DMS153 treated with DMSO at 0.1 percent for 48 hours (cell line): ENCODE measurements at regions not wholly inside any gene's neighbourhood (a gene's known extent, or its start where the extent isn't known, plus 50 kb on each side); places are given as distances from the start of the nearest gene placed in this dataset.
A peak's percentile ranks its signal among the peaks of the same experiment; 100 is the strongest.

Source experiments
- DNase-seq: peaks from one replicate; lab custom pipeline; 2025; ENCODE audit not compliant: unreplicated experiment; lab: John Stamatoyannopoulos, UW

- no peak for DNase-seq
These were observed 50.5 kb upstream of the LRRC1 start for GRCh38 chr6:53744321-53744720.

- DNase-seq = no peak
These were observed 53.6 kb upstream of the LRRC1 start for GRCh38 chr6:53741034-53741823.

GRCh38 chr6:53737746-53738145, 57.1 kb upstream of the LRRC1 start:
- DNase-seq = no peak

- no peak for DNase-seq
These were observed 58.9 kb upstream of the LRRC1 start for GRCh38 chr6:53735896-53736295.

- peak; percentile 47 for DNase-seq
These were observed 60.1 kb upstream of the LRRC1 start for GRCh38 chr6:53734473-53735299.

- no peak for DNase-seq
These were observed 62.8 kb upstream of the LRRC1 start for GRCh38 chr6:53731866-53732636.

- DNase-seq = no peak
These were observed 64.0 kb upstream of the LRRC1 start for GRCh38 chr6:53730767-53731166.

- peak; percentile 50 for DNase-seq
These were observed 63.1 kb upstream of the KLHL31 start for GRCh38 chr6:53728570-53729194.

GRCh38 chr6:53727748-53728147, 62.2 kb upstream of the KLHL31 start:
- no peak for DNase-seq

- peak; percentile 48 for DNase-seq
These were observed 60.4 kb upstream of the KLHL31 start for GRCh38 chr6:53725791-53726575.

GRCh38 chr6:53724501-53724900, 58.9 kb upstream of the KLHL31 start:
- DNase-seq = no peak

GRCh38 chr6:53723331-53723730, 57.8 kb upstream of the KLHL31 start:
- no peak for DNase-seq

GRCh38 chr6:53721766-53722165, 56.2 kb upstream of the KLHL31 start:
- DNase-seq = no peak

- peak; percentile 91 for DNase-seq
These were observed 53.3 kb upstream of the KLHL31 start for GRCh38 chr6:53718597-53719460.

- DNase-seq = no peak
These were observed 52.0 kb upstream of the KLHL31 start for GRCh38 chr6:53717566-53717965.

GRCh38 chr6:53715434-53715833, 49.9 kb upstream of the KLHL31 start:
- DNase-seq = no peak
